LNCaP clone FGC (cell line): ENCODE measurements at regions not wholly inside any gene's neighbourhood (a gene's known extent, or its start where the extent isn't known, plus 50 kb on each side); places are given as distances from the start of the nearest gene placed in this dataset.
"Not testable (repeated sequence)": the region's sequence is repeated elsewhere in the genome, so short reads cannot be mapped to it uniquely, and the experiment has no call there.

ENCODE experiments used
- DNase-seq: peaks from one replicate; pipeline ENCODE4 v3.0.0-alpha.2; 2011; ENCODE audit warnings: low read depth
- H3K4me3 ChIP-seq: 2 replicates; pipeline ENCODE4 v1.5.1; 2011; ENCODE audit warnings: mild to moderate bottlenecking, low read depth, low read length, control low read depth
- TF ChIP-seq, protein P1 (sequence below): IDR thresholded peaks from 2 replicates; pipeline ENCODE4 v1.5.1; 2012; ENCODE audit warnings: mild to moderate bottlenecking; ENCODE audit not compliant: control insufficient read depth, insufficient read depth; ENCODE audit errors: extremely low read depth

DNA sequence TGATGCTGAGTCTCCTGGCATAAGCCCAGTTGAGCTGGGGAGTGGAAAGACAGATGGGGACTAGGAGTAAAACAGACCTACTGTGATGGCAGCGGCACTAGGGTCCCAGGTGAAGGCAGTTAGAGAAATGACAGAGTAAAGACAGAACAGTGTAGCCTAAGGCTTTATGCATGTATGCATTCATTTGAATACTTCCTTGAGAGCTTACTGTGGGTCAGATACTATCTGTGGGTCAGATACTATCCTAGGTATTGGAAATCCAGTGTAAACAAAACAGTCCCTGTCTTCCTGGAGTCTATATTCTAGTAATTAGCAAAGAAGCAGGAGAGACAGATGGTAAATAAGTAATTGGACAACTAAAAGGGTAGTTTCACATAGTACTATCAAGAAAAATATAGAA is 73.7 kb upstream of the LRCH1 start:
- no peak for DNase-seq
- H3K4me3 ChIP-seq: no peak overlapping the region
- TF ChIP-seq, protein P1, sequence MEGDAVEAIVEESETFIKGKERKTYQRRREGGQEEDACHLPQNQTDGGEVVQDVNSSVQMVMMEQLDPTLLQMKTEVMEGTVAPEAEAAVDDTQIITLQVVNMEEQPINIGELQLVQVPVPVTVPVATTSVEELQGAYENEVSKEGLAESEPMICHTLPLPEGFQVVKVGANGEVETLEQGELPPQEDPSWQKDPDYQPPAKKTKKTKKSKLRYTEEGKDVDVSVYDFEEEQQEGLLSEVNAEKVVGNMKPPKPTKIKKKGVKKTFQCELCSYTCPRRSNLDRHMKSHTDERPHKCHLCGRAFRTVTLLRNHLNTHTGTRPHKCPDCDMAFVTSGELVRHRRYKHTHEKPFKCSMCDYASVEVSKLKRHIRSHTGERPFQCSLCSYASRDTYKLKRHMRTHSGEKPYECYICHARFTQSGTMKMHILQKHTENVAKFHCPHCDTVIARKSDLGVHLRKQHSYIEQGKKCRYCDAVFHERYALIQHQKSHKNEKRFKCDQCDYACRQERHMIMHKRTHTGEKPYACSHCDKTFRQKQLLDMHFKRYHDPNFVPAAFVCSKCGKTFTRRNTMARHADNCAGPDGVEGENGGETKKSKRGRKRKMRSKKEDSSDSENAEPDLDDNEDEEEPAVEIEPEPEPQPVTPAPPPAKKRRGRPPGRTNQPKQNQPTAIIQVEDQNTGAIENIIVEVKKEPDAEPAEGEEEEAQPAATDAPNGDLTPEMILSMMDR: no peak

DNA sequence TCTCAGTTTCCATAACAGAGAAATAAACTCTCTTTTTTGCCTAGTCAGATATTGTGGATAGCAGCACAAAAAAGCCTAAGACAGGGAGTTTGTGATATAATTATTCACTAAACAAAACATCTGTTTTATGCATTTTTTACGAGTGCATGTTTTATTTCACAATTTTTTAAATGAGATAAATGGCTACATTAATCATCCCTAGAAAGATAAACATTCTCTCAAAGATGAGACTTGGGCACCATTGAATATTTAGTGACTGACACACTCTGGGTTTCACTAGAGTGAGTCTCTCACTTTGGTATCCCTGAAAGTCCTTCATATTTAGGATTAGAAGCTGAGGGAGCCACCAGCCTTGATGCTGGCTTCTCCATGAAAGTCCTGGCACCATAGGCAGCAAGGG is 74.3 kb upstream of the LRCH1 start:
- TF ChIP-seq, protein P1: no peak
- DNase-seq: no peak
- H3K4me3 ChIP-seq: no peak overlapping the region

DNA sequence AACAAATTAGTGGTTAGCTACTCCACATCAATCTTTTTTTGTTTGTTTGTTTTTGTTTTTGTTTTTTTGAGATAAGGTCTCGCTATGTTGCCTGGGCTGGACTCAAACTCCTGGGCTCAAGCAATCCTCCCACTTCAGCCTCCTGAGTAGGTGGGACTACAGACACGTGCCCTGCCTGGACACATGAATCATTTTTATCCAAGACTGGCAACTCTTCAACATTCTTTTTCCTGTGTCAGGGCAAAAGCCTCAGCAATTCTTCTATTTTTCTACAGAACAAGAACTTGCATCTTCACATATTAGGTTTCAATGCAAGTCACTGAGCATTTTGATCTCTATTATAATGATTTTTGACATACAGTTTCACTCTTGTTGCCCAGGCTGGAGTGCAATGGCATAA is 76.8 kb upstream of the LRCH1 start:
- no peak for DNase-seq
- H3K4me3 ChIP-seq: no peak overlapping the region
- TF ChIP-seq, protein P1: no peak

DNA sequence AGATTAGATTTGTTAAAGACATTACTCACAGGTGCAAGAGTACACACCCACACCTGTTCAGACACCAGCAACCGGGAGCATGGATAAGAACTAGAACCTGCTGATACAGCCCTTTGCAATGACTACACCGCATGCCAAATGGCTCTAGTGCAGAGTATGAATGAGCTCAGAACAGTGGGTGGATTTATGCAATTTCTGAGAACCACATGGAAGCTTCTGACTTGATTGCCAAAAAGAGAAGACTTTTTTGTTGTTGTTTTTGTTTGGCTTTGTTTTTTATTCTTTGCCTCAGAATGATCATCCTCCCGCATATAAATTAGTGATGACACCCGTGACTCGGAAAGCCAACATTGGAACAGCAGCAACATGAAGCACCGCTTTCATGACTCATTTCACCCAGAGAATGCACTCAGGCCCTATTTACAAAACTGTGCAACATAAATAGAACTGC is 77.4 kb upstream of the LRCH1 start:
- no peak for DNase-seq
- TF ChIP-seq, protein P1: no peak
- no peak overlapping the region for H3K4me3 ChIP-seq

DNA sequence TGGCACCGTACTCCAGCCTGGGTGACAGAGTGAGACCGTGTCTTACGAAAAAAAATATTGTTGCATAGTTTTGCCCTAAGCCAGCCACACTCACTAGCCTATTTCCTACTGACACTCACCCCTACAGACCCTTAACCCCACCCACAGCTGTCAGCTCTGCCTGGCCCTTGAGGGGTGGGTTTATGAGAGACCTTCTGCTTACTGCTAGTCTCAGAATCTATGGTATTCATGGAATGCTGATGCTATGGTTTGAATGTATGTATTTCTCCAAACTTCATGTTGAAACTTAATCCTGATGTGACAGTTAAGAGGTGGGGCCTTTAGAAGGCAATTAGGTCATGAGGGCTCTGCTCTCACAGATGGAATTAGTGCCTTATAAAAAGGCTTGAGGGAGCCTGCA is 79.2 kb upstream of the LRCH1 start:
- TF ChIP-seq, protein P1: no peak
- H3K4me3 ChIP-seq: no peak overlapping the region
- DNase-seq: no peak

DNA sequence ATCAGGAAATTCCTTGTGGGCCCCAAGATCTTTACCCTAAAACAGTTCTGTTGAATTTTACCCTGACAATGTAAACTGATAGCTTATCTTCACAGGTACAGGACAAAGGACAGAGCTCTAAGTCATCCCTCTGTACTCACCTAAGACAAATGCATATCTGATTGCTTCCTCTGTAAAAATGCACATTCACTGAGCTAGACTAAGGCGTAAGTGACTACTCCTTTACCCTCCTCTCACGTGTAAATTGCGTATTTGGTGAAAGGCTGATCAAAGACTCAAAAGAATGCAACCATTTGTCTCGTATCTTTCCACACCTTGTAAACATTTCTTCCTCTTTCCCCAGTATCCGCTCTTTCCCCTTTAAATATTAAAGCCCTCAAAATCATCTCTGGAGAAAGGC is 80.6 kb upstream of the LRCH1 start:
- H3K4me3 ChIP-seq: no peak overlapping the region
- TF ChIP-seq, protein P1: no peak
- no peak for DNase-seq

DNA sequence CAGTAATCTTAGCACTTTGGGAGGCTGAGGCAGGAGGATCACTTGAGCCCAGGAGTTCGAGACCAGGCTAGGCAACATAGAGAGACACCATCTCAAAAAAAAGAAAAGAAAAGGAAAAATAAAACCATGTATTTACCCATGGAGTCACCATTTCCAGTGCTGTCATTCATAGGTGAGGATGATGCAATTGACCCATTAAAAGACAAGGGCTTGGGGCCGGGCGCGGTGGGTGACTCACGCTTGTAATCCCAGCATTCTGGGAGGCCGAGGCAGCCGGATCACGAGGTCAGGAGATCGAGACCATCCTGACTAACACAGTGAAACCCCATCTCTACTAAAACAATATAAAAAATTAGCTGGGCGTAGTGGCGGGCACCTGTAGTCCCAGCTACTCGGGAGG is 82.6 kb upstream of the RUBCNL start:
- not testable (repeated sequence) for H3K4me3 ChIP-seq

More for the DNA sequence above, 82.6 kb upstream of the RUBCNL start:
- DNase-seq: not testable (repeated sequence)
